Skeletal muscle cell (primary cell): ENCODE measurements at regions not wholly inside any gene's neighbourhood (a gene's known extent, or its start where the extent isn't known, plus 50 kb on each side); places are given as distances from the start of the nearest gene placed in this dataset.

Experiments used
- DNase-seq: peaks from one replicate; pipeline ENCODE4 v3.0.0-alpha.2; 2010; ENCODE audit warnings: low read depth
- H3K4me3 ChIP-seq: 2 replicates; pipeline ENCODE4 v1.5.1; 2011; ENCODE audit warnings: low read depth, mild to moderate bottlenecking, control low read depth, low read length, moderate library complexity

DNA sequence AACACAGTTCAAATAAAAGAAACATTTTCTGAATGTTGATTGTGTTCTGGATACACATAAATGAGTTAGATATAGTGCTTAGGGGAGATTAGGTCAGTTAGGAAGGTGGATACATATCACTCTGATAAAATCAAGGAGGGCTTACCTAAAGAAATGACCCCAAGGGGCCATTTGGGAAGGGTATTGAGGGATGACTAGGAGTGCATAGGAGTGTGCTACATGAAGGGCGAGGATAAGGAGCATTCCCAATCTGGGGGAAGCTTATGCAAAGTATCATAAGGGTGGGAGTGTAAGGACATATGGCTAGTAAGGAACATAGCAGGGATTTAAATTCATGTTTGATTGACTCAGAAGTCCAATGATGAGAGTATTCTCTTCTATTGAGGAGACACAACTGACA lies 183.6 kb downstream of the NSG2 start:
- no peak for DNase-seq
- no peak overlapping the region for H3K4me3 ChIP-seq

DNA sequence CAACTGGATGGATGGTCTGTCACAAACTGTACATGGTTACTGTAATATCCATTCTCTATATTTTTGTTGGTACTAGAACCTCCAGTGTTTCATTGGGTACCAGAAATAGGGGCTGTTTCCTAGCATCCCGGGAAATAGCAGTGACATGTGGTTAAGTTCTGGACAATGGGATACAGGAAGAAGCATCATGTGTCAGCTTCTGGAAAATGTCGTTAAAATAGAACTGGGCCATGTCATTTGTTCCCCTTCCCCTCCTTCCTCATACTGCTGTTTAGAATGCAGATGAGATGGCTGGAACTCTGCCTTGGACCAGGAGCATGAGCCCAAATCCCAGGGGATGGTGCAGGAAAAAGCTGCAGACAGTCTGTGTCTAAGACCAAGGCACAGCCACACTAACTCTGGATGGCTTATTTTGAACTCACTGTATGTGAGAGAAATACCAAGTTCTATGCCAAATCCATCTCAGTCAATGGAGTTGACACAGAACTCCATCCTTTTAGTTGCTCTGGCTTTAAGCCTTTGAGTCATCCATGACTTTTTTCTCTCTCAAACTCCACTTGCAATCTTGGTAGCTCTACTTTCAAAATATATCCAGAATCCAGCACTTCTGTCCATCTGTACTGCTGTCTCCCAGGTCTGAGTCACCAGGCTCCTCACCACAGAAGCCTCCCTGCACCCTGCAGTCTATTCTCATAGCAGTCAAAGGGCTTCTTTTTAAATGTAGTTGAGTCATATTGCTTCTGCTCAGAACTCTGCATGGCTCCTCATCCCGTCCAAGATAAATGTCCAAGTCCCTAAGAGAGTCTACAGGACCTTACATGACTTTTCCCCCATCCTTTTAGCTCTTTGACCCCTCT lies 184.2 kb downstream of the NSG2 start:
- no peak for DNase-seq

DNA sequence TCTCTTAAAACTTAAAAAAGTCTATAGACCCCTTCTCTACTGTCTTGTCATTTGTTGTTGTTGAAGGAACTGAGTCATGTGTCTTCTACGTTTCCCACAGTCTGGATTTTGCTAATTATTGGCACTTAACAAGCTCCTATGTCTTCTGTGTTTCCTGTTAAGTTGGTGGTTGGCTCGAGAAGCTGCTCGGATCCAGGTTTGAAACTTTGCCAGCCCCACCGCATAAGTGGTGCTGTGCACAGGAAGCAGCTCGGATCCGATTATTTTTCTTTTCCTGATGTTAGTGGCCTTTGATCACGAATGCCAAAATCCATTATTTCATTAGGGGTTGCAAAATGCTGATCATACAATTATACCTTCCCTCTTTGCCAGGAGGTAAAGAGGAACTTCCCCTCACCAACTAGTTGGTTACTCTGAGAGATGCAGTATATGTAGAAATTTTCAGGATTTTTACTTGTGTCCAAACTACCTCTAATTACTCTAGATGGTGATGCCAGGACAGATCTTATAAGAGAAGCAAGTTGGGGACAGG lies 186.5 kb downstream of the NSG2 start:
- no peak overlapping the region for H3K4me3 ChIP-seq
- DNase-seq: no peak

More for the DNA sequence above, 184.2 kb downstream of the NSG2 start:
- no peak overlapping the region for H3K4me3 ChIP-seq

DNA sequence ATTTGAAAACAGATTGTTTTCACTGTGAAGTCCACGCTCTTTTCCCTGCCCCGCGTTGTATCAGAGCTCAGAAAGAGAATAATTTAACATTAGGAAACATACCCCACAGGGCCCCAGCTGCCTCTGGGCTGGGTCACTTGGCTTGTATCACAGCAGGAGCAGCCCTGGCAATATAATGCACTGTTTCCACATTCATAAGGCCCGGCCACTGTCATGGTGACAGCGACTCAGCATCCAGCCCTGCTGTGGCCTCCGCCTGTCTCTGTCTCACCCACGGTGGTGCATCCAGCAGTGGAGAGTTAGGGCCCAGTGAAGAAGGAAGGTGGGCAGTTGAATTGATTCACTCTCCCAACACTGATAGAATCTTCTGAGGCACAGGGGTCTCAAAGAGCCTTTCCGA lies 188.9 kb downstream of the NSG2 start:
- DNase-seq: no peak
- H3K4me3 ChIP-seq: no peak overlapping the region

DNA sequence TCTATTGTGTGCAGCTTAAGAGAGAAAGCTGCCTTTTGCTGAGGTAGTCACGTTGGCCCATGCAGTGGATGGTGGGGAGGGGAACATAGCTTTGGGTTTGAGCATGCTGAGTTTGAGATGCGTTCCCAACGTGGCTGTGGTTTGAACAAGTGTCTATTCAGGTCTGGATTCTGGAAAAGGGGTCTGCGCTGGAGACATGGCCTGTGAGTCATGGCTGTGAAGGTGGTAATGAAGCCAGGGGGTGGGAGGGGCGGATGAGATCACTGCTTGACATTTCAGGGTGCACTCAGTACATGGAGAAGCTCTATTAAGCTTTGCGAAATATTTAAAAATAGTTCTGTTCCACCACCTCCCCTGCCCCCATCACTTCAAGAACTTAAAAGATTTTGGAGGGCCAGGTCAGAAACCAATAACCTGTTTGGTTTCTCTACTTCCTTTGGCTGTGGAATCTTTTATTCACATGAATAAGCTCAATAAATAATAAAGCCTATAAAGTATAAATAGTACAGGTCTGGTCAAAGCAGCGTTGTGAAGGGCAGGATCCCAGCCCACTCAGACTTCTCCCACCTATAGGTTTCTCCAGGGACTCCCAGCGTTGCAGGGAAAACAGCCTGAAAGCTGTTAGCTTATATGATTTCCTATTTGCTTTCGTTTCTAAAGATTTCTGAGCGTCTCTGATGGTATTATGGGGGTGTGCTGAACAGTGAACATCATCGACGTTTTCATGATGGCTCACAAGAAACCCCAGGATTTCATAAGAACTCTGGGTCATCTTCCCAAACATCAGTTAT lies 189.9 kb downstream of the NSG2 start:
- no peak overlapping the region for H3K4me3 ChIP-seq
- DNase-seq: no peak

DNA sequence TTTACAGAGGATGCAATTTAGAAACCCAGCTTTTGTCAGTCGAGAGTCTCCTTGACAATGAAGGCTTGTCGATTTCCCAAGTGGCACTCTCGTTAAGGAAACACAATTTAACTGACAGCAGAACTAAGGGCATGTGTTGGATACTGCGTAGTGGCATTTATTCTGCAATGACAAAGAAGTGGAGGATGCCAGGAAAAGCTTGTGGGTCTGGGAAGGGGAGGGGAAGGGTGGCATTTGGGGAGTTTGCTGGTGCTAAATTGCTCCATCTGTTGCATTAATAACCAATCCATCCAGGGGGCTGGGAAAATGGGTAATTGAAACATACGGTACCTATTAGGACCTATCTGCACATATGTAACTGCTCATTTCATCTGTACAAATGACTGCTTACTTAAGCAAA lies 190.6 kb downstream of the NSG2 start:
- no peak overlapping the region for H3K4me3 ChIP-seq
- no peak for DNase-seq

DNA sequence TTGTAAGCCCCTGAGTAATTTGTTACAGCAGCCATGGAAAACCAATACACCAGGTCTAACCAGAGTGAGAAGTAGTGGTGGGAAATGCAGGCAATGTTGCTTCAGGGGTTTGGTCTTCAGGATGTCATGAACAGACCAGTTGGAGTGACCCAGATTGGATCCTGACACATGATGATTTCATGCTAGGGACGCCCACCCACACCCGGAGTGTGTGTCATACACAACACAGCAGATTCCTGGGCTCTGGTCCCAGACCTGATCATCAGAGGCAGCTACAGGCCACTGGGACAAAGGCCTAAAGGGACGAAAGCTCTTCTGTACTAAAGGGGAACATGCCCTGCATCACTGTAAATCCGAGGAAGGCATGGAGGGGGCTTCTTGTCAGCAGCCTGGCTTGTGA lies 194.2 kb downstream of the NSG2 start:
- DNase-seq: no peak
- no peak overlapping the region for H3K4me3 ChIP-seq

DNA sequence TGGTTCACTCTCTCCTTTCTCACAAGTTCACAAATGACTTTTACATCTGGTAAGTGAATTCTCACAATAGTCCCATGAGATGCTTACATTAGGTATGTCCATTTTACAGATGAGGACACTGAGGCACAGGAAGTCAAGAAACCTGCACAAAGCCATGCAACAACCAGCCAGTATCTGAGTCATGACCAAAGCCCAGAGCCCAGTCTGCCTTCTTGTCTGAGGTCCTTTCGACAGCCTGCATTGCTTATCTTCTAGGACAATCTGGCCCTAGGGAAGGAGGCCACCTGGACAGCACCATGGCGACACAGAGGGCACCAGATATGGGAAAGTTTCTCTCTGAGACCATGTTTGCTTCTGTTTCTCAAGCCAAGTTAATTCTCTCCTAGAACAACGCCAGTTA lies 197.1 kb downstream of the NSG2 start:
- DNase-seq: no peak
- no peak overlapping the region for H3K4me3 ChIP-seq

DNA sequence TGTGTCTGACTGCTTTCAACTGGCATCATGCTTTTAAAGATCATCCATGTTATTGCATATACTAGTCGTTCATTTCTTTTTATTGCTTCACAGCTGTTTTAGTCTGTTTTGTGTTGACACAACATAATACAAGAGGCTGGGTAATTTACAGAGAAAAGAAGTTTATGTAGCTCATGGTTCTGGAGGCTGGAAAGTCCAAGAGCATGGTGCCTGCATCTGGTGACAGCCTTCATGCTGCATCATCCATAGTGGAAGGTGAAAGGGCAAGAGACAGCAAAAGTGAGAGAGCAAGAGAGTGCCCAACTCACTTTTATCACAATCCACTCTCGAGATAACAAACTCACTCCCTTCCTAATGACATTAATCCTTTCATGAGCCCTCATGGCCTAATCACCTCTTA lies 198.4 kb downstream of the NSG2 start:
- DNase-seq: no peak
- no peak overlapping the region for H3K4me3 ChIP-seq

DNA sequence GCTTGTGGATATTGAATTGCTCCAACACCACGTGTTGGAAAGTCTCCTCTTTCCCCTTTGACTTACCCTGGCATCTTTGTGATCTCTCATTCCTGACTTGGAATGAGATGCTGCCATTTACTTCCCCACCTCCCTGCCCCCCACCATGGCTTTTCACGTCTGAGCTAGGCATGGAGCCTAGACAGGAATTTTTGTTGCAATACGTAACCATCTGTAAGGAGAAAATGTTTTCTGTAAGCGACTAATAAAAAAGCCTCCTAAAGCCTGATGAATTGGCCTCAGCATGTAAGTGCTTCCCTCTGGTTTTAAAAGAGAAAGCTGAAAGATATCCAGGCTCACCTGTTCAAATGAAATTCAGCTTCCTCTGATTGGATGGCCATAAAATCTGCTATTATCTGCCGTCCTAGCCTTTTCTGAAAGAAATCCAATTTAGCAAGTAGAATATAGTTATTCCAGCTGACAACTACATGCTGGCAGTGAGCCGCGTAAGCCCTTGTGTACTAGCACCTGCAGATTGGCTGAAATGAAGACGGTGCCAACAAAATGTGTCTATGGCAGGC lies 200.1 kb downstream of the NSG2 start:
- DNase-seq: no peak
- H3K4me3 ChIP-seq: no peak overlapping the region

DNA sequence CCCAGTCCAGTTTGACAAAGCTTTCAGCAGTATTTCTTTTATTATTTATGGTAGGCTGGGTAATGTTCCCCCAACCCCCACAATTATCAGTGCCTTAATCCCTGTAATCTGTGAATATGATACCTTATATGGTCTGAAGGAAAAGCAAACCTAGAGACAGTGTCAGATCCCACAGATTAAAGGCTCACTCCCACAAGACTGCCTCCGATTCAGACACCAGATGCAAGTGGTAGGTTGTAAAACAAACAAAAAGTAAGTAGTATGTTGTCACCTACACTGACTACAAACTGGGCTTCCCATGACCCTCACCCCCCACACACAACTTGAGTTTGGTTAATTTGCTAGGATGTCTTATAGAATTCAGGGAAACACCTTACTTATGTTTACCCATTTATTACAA lies 201.2 kb downstream of the NSG2 start:
- DNase-seq: no peak
- no peak overlapping the region for H3K4me3 ChIP-seq

DNA sequence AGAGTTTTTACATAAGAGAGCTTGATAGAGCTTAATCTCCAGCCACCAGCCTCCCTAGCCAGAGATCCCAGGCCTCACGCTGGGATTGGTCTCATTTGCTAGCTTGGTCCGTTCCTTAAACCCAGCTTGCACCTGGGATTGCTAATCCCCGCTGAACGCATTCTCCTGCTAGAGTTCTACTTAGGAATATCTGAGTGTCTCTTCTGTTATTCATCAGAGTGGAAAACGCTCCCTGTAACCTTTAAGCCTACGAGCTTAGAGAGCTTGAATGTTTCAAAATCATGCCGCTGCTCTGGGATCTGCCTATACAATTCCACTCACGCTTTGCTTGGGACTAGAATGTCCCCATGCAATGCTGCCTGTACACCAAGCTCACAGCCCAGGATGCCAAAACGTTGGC lies 201.8 kb downstream of the NSG2 start:
- no peak overlapping the region for H3K4me3 ChIP-seq
- no peak for DNase-seq

DNA sequence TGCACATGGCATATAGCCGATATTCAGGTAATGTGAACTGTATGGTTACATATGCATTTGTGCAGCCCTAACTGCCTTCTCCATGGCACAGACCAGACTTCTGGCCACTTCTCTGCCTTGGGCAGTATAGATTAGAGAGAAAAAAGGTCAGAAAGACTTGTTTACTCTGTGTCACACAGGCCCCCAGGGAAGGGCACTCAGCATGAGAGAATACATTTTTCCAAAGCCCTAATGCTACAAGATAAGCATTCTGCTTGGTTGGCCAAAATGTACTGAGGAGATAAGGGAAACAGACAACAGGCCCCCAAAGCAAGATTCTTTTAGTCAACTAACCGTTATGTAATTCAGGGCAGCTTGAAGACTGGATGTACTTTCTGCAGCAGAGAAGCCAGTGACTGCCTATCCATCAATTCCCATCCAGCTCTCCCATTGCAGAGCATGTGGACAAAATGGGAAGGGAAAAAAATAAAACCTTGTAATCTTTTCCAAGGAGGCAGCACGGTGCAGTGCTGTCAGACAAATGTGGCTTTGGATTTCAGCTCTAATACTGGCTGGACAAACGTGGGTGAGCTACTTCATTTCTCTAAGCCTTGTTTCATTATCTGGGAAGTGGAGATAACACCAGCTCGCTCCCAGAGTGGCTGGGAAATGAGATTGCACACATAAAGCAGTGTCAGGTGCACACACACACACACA lies 205.9 kb downstream of the NSG2 start:
- no peak overlapping the region for H3K4me3 ChIP-seq
- no peak for DNase-seq

DNA sequence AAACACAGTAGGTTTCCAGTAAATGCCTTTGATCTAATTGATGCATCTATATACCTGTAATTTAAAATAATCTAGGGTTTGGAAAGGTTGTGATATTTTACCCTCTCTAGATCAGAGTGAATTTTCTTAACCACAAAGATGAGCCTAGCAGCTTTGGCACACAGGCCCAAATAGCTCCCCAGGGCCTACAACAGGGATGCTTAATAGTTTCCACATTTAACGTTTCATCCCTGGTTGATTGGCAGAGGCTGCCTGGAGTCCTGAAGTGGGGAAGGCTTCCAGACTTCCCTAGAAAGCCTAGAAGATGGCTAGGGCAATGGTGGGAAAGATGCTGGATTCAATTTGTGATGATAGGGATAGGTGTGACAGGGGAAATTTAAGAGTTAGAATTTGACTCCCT lies 206.6 kb downstream of the NSG2 start:
- DNase-seq: no peak

DNA sequence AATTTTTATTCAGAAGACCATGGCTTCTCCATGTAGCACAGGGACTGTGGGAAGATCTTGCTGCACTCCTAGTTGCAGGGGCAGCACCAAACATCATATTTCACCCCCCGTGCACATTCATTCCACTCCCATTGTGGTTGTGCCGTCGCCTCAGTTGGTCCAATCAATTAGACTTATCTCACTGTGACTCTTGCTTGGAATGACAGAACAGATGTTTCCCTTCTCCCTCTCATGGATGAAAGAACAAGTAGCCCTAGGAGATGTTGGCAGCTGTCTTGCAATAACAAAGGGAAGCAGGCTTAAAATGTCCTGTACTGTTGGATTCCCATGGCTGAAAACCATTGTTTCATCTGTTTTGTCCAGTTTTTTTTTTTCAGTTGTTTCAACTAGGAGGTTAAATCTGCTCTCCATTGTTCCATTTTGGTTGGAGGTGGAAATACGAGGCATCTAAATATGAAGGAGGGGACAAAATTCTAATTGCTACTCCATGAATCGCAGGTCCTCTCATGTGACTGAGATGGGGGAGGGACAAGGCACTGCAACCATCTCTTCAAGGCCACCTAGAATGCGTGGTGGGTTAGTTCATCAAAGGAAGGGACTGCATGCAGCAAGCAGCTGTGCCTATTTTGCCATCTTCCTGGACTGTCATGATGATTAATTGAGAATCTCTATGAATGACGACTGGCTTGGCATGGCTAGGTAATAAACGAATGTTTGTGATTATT lies 214.4 kb downstream of the NSG2 start:
- DNase-seq: no peak
- no peak overlapping the region for H3K4me3 ChIP-seq

More for the DNA sequence above, 206.6 kb downstream of the NSG2 start:
- H3K4me3 ChIP-seq: no peak overlapping the region

DNA sequence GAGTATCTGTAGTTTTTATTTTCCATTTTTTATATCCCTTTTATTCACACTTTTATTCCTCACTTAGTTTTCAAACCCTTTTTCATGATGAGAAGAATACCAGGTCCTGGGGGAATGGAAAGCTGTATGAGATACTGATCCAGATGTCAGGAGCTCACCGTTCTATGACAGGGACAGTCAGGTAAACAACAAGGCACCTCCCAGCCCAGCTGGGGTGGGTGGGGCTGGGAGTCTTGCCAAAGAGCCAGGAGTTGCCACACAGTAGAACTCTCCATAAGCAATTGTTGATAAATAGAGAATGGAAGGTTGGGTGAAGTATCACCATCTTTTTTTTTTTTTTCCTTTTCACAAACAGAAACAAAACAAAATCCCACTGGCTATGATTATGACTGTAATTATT lies 225.8 kb downstream of the NSG2 start:
- no peak overlapping the region for H3K4me3 ChIP-seq
- no peak for DNase-seq

DNA sequence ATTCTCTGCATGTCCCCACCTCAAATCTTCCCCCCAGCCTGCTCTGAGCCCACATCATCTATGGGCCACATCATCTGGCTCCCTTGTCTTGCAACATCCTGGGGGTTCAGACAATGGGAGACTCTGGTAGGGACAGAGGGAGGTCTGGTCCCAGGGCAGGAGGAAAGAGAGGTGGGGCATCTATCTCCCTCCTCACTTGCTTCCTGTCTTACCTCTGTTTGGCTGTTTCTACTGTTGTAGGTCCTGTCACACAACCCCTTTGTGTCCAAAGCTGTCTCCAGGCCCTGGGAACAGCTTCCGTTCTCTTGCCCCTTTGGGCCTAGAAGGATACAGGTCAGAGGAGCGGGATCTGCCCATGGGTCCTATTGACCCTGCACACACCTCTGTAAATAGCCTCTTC lies 227.2 kb downstream of the NSG2 start:
- no peak for DNase-seq
- H3K4me3 ChIP-seq: no peak overlapping the region

DNA sequence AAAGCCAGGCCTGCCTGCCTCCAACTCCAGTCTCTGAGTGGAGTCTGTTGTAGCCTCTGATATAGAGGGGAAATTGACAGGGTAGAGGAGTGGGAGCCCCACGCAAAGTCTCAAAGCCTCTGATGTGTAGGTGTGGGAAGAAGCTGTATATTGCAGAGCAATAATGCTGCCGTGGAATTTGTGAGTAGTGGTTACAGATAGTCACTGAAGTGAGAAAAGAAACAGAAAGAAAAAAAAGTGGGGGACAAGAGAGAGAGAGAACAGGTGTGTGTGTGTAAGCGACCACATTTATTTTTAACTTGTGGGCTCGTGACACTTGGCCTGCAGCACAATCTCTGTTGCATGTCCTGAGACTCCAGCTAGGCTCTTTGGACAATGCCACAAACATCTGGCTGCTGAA lies 227.8 kb downstream of the NSG2 start:
- no peak overlapping the region for H3K4me3 ChIP-seq
- no peak for DNase-seq

DNA sequence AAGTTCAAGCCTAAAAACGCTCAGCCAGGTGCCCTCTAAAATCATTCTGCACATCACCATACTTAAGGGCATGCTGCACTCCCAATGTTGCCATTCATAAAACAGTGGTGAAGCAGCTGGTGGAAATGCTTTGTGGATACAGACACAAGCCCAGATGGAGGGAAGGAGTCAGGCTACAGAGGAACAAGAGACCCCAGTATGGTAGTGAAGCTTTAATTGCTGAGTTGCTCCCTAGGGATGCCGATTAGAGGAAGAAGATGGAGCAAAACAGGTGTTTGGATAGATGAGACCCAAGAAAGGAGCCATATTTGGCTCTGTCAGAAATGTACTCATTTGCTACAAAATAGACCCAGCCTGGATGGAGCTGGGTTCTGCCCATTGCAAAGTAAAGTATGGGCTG lies 230.5 kb downstream of the NSG2 start:
- no peak for DNase-seq
- H3K4me3 ChIP-seq: no peak overlapping the region
